ENCODE measurements at regions not wholly inside any gene's neighbourhood (a gene's known extent, or its start where the extent isn't known, plus 50 kb on each side); places are given as distances from the start of the nearest gene placed in this dataset.

DNA sequence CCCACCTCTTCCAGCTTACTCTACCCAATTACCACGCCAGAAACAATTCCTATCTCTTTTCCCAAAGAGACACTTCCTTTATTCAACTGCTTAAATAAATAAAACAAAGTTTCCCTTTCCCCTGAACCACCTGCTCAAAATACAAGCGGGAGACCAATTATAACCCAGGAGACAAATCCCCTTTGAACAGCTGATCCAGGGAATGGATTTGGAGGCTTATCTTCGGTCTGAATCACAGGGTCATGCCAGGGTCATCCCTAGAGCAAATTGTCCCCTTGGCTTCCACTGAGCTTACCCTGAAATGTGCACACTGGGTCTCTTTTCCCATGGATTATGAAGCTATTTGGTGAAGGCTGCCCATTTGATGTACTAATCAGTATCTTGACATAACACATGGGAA lies 99.9 kb upstream of the JAZF1 start:
- no peaks in the 10 kb centered on the region for H3K9me3 ChIP-seq (ENCODE audit: control insufficient read depth, low read depth, low read length)
- FAIRE-seq (no peak), DNase-seq (ENCODE audit: low read depth, low spot score) (no peak)
- H3K9ac ChIP-seq (ENCODE audit: control insufficient read depth, extremely low read depth, insufficient read depth, low read length): no peak overlapping the region
- H3K79me2 ChIP-seq (ENCODE audit: control insufficient read depth, insufficient read depth, low read length): no peaks in the 10 kb centered on the region
- H3K4me2 ChIP-seq (ENCODE audit: control insufficient read depth, extremely low read depth, insufficient read depth, low read depth, low read length): no peak overlapping the region
- H3K36me3 ChIP-seq (ENCODE audit: control insufficient read depth in 2 of 2, extremely low read depth in 1 of 2, insufficient read depth in 2 of 2, low read length in 2 of 2): no peaks in the 10 kb centered on the region
- no peak overlapping the region for H3K27ac ChIP-seq (ENCODE audit: control insufficient read depth, insufficient read depth, low read length)
- dilution Hi-C loops (cut with MboI; ENCODE audit: extremely low pct_ligation_motif_present, low sequenced_read_pairs): no loop called here
- no peaks in the 10 kb centered on the region for H3K4me1 ChIP-seq (ENCODE audit: control insufficient read depth, extremely low read depth, insufficient read depth, low read length)
- H3K9me1 ChIP-seq (ENCODE audit: control insufficient read depth, extremely low read depth, insufficient read depth, low read length): no peaks in the 10 kb centered on the region
- H4K20me1 ChIP-seq (ENCODE audit: control insufficient read depth, extremely low read depth, insufficient read depth, low read length): no peaks in the 10 kb centered on the region
- no peak for TF ChIP-seq CTCF (optimal IDR thresholded peaks at IDR 0.05 in 1 of 3, IDR thresholded peaks at IDR 0.05 in 1 of 3, conservative IDR thresholded peaks at IDR 0.05 in 1 of 3; ENCODE audit: extremely low read depth in 1 of 3, insufficient read depth in 2 of 3, low read length in 3 of 3)
- TF ChIP-seq EZH2 (IDR thresholded peaks at IDR 0.05; ENCODE audit: low read length): no peak
- peaks cover 10% of the 10 kb centered on the region for H3K27me3 ChIP-seq (ENCODE audit: control insufficient read depth, extremely low read depth, insufficient read depth, low read length)
- H2AFZ ChIP-seq (ENCODE audit: control insufficient read depth, low read length): no peak overlapping the region
- no peak overlapping the region for H3K4me3 ChIP-seq (ENCODE audit: control insufficient read depth in 2 of 3, extremely low read depth in 1 of 3, insufficient read depth in 2 of 3, low read depth in 1 of 3, low read length in 3 of 3)

- no peaks in the 10 kb centered on the region for H3K36me3 ChIP-seq (ENCODE audit: control insufficient read depth in 2 of 2, extremely low read depth in 1 of 2, insufficient read depth in 2 of 2, low read length in 2 of 2)
- H4K20me1 ChIP-seq (ENCODE audit: control insufficient read depth, extremely low read depth, insufficient read depth, low read length): no peaks in the 10 kb centered on the region
- TF ChIP-seq EZH2 (IDR thresholded peaks at IDR 0.05; ENCODE audit: low read length): no peak
- no peak for TF ChIP-seq CTCF (optimal IDR thresholded peaks at IDR 0.05 in 1 of 3, IDR thresholded peaks at IDR 0.05 in 1 of 3, conservative IDR thresholded peaks at IDR 0.05 in 1 of 3; ENCODE audit: extremely low read depth in 1 of 3, insufficient read depth in 2 of 3, low read length in 3 of 3)
- dilution Hi-C loops (cut with MboI; ENCODE audit: extremely low pct_ligation_motif_present, low sequenced_read_pairs): no loop called here
- no peak for FAIRE-seq
- H3K9me3 ChIP-seq (ENCODE audit: control insufficient read depth, low read depth, low read length): no peaks in the 10 kb centered on the region
- no peaks in the 10 kb centered on the region for H3K9me1 ChIP-seq (ENCODE audit: control insufficient read depth, extremely low read depth, insufficient read depth, low read length)
- H3K27me3 ChIP-seq (ENCODE audit: control insufficient read depth, extremely low read depth, insufficient read depth, low read length): no peaks in the 10 kb centered on the region
- no peak overlapping the region for H3K9ac ChIP-seq (ENCODE audit: control insufficient read depth, extremely low read depth, insufficient read depth, low read length)
- no peaks in the 10 kb centered on the region for H3K79me2 ChIP-seq (ENCODE audit: control insufficient read depth, insufficient read depth, low read length)
- H3K4me3 ChIP-seq (ENCODE audit: control insufficient read depth in 2 of 3, extremely low read depth in 1 of 3, insufficient read depth in 2 of 3, low read depth in 1 of 3, low read length in 3 of 3): no peak overlapping the region
- H3K4me1 ChIP-seq (ENCODE audit: control insufficient read depth, extremely low read depth, insufficient read depth, low read length): no peaks in the 10 kb centered on the region
- no peak overlapping the region for H3K4me2 ChIP-seq (ENCODE audit: control insufficient read depth, extremely low read depth, insufficient read depth, low read depth, low read length)
- no peak overlapping the region for H3K27ac ChIP-seq (ENCODE audit: control insufficient read depth, insufficient read depth, low read length)
- no peak for DNase-seq (ENCODE audit: low read depth, low spot score)
- no peak overlapping the region for H2AFZ ChIP-seq (ENCODE audit: control insufficient read depth, low read length)
Observed at GRCh38 chr7:28290496-28290895, 109.9 kb upstream of the JAZF1 start.

All from keratinocyte (primary cell).